HG02938 (cell line): ENCODE measurements at regions not wholly inside any gene's neighbourhood (a gene's known extent, or its start where the extent isn't known, plus 50 kb on each side); places are given as distances from the start of the nearest gene placed in this dataset.
"Not testable (repeated sequence)": the region's sequence is repeated elsewhere in the genome, so short reads cannot be mapped to it uniquely, and the experiment has no call there.

Experiments
- ATAC-seq: cut with Tn5 transposase; IDR thresholded peaks from one replicate; pipeline ENCODE4 v1.9.1; 2021; ENCODE audit warnings: mild to moderate bottlenecking, moderate library complexity; ENCODE audit not compliant: unreplicated experiment

DNA sequence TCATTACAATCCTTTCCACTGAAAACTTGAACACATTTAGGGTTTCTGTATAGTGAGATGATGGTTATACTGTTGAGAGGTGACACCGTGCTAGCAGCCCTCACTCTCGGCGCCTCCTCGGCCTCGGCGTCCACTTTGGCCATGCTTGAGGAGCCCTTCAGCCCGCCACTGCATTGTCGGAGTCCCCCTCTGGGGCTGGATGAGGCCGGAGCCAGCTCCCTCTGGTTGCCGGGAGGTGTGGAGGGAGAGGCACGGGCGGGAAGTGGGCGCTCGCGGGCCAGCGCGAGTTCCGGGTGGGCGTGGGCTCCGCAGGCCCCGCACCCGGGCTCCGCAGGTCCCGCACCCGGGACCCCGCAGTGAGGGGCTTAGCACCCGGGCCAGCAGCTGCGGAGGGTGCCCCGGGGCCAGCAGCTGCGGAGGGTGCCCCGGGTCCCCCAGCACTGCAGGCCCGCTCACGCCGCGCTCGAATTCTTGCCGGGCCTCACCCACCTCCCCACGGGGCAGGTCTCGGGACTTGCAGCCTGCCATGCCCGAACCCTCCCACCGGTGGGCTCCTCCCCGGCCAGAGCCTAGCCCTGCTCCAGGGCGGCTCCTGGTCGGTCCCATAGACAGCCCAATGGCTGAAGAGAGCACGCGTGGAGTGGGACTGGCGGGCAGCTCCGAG, 145.9 kb upstream of the ZNF608 start:
- ATAC-seq, result no peak

GRCh38 chr5:124894541-124894940, 148.1 kb upstream of the ZNF608 start:
- ATAC-seq, result no peak

DNA sequence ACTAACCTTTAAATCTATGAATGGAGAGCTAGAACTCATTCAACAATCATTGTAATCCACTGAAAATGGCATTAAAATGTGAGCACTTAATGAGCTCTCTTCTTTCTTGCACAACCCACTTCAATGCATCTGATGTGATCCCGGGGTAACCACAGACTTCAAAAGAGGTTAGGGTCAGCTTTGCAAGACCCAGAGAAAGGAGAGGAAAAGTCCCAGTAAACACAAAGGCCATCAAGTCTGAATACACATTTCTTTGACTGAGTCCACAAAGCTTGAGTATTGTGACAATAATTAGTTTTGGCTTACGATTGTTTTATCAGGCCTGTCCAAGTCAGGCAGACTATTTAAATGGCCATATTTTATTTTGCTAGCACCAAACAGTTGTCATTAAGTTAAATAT, 148.8 kb upstream of the ZNF608 start:
- ATAC-seq, result no peak

GRCh38 chr5:124901081-124901480, 154.6 kb upstream of the ZNF608 start:
- ATAC-seq, result no peak

DNA sequence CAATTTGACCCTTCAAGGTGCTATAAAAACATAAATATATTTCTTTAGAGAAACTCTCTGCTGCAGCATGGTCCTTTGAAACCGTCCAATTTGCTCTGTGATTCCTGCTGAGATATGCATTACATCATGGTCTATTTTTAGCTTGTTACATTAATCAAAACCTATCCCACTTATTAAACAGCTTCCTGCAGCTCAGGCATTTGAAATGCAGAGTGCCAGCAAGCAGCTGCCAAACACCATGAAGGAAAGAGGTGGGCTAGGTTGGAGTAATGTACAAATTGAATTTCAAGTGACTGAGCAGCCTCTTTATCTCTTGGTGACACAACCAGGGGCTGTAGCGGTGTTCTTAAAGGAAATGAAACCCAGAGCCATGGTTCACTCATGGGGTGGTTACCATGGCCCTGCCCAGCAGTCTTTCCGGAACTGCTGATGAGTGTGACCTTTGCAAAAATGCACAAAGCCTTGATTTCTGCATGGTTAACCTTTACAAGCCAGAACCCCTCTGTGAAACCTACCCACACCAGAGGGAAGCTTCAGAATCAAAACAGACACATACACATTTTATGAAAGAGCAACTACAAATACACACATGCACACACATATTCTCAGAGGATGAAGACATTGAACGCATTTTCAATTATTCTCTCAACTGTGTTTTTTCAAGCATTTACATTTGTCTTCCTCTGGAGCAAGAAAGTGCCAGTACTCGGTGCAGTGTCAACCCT, 155.8 kb upstream of the ZNF608 start:
- ATAC-seq, result peak; percentile 98

DNA sequence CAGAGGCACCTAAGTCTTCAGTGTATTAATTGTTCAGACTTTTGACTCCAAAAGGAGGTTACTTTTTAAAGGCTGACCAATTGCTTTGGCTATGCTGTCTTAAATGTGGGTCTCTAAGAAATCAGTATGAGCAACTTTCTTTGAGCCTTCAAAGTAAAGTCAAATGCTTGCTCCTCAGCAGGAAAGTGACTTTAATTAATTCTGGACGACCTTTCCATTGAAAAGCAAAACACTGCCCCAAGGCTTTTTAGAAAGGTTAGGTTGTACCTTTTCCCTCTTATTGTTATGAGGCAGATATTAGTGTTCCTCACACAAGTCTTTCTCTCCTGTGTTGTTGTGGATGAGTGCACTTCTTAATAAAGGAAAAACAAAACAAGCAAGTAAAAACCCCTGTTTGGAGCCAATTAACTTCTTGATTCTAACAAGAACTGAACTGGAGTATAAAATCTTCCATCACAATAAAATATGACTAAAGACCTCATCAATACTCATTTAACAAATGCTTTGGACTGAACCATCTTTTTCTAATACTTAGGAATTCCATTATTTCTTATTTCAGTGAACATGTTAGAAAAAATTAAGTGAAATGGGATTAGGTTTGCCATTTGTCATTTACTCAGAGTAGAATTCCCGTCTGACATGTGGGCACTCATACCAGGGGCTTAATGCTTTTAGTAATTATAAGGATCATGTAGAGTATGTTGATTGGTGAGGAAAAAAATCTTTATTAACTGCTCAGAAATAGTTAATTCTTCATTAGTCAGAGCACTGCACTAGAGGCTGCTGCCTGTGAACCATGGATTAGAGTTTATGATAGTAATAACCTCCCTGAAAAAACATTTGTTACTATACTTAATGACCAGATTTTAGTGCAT, 159.1 kb upstream of the ZNF608 start:
- ATAC-seq, result no peak

DNA sequence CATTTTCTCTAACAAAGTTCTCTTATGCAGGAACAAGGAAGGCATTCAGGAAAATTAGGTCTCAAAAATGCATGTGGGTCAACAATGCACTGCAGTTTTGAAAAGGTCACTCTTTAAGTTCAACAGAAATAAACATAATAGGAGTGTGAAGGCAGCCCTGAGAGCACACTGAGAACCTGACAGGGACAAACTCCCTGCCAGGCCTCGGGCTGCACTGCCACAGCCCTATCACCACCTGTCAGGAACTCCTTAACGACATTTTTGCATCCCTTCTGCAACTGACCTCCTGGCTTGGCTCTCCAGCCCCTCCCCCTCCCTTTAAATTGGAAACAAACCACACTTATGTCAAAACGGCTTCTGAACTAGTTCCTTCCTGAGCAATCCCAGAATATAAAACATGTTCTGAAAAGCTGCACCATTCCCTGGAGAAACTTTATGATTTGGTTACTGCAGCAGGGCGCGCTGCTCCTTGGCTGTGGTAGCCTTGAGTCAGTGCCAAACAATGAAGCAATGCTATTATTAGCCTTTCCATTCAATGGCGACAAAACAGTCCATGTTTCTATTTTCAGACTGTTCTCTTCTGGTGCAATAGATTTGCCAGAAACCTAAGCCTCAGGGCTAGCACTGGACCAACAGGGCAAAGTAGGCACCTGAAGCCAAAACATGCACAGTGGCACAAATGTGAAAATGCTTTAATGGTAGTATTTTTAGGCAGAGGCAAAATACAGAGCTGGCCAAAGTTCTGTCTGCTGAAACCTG, 160.1 kb upstream of the ZNF608 start:
- ATAC-seq, result no peak

DNA sequence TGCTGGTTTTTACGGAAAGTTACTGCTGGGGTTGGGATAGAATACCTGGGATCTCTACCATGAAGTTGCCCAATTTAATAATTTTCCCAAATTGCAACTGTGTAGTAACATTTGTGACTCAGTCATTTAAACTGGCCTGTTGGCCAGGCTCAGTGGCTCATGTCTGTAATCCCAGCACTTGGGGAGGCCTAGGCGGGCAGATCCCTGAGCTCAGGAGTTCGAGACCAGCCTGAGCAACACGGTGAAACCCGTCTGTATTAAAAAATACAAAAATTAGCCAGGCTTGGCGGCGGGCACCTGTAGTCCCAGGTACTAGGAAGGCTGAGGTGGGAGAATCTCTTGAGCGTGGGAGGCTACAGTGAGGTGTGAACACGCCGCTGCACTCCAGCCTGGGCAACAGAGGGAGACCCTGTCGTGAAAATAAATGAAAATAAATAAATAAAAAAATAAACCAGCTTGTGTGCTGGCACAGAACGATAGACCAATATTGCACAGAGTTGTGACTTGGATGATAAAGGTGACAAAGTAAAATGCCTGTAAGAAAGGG, 160.7 kb upstream of the ZNF608 start:
- ATAC-seq, result no peak

- ATAC-seq, result peak; percentile 86
Measured at GRCh38 chr5:124908581-124909451, 162.4 kb upstream of the ZNF608 start.

DNA sequence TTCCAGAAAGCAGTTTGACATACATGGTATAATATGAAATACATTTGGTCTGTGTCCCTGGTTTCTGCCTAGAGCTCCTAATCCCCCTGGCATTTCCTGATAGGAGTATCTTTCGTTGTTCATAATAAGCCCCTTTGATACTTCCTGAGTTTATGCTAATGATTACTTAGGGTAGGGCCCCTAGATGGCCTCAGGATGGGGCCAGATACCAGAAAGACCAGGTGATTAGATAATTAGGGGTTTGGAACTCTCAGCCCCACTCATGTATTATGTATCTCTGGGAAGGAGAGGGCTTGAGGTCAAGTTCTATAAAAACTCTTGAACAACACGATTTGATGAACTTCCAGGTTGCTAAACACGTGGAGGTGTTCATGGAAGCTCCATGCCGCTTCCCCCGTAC, 163.3 kb upstream of the ZNF608 start:
- ATAC-seq, result no peak

- no peak for ATAC-seq
Measured at GRCh38 chr5:124910354-124911016, 164.0 kb upstream of the ZNF608 start.

GRCh38 chr5:124912638-124913328, 166.3 kb upstream of the ZNF608 start:
- ATAC-seq, result no peak

- ATAC-seq, result no peak
Measured at GRCh38 chr5:124913329-124913653, 166.9 kb upstream of the ZNF608 start.

DNA sequence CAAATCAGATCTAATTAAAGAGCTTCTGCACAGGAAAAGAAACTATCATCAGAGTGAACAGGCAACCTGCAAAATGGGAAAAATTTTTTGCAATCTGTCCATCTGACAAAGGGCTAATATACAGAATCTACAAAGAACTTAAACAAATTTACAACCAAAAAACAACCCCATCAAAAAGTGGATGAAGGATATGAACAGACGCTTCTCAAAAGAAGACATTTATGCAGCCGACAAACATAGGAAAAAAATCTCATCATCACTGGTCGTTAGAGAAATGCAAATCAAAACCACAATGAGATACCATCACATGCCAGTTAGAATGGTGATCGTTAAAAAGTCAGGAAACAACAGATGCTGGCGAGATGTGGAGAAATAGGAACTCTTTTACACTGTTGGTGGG, 169.9 kb upstream of the ZNF608 start:
- ATAC-seq, result not testable (repeated sequence)

GRCh38 chr5:124918618-124919017, 172.2 kb upstream of the ZNF608 start:
- ATAC-seq, result no peak

DNA sequence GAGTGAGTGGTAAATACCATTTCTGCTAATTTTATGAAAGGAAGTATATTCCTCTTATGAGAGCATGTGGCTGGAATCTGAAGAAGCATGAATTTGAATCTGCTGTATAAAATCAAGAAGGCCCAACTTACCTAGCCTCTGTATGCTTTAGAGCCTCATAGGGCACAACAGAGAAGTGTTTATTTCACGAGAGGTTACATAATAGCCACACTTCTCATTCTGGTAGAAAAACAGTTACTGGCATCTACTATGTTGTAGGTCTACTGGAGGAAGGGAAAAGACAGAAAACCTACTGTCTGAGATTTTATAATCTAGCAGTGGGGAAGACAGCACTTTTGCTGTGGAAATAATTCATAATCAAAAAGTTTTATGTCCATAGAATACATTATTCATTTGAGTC, 172.6 kb upstream of the ZNF608 start:
- no peak for ATAC-seq

- ATAC-seq, result no peak
Measured at GRCh38 chr5:124919747-124920525, 173.5 kb upstream of the ZNF608 start.
